ENCODE measurements at regions not wholly inside any gene's neighbourhood (a gene's known extent, or its start where the extent isn't known, plus 50 kb on each side); places are given as distances from the start of the nearest gene placed in this dataset.

DNA sequence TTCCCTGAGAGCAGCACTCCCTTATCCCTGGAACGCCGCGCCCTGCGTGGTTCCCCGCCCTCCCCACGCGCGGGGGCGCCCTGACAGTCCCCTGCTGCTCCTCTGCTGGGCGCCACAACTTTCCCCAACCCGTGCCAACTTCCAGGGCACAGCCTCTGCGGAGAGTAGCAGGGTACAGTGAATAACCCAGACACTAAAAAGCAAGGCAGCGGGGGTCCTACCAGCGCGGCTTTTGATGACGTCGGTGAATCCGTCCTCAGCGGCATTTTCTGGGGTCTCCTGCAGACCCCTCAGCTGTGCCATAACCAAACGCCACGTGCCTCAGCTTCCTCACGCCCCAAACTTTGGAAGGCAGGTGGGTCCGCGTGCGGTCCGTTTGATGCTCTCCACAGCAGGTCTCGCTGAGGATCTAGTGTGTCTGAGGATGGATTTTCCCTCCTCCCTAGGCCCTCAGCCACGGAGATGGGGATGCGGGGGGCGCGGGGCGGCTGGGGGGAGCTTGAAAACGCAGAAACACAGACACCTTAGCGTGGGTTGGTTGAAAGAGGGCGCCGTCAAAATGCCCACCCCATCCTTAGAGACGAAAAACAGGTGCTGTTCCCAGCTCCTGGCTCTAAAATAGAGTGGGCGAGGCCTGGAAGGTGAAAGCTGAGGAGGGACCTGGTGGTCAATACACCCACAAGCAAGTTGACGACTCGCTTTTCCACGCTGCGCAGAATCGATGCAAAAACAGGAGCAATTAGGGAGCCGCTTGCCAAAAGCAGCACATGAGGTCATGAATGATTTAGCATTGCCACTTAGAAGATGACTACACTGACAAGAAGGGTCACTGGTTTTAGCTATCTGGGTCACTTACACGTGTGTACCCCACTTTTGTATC, 405.6 kb downstream of the FAM47A start:
- no peak for DNase-seq (ENCODE audit: low read depth)

GRCh38 chrX:33725535-33726210, 406.4 kb downstream of the FAM47A start:
- peak; percentile 1 for DNase-seq (ENCODE audit: low read depth)

DNA sequence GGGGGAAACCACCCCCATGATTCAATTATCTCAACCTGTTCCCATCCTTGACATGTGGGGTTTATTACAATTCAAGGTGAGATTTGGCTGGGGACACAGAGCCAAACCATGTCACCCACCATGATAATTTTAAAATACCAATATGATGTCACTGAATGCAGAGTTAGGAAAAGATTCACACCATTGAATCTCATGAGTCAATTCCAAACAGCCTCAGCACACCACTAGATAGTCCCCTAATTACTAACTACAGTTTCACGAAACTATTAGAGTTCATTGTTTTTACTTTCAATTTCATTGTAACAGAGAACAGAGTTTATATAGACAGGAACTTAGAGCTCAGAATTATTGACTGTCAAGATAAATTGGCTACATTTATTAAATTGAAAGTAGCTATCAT, 410.2 kb downstream of the FAM47A start:
- DNase-seq (ENCODE audit: low read depth), result no peak

- DNase-seq (ENCODE audit: low read depth), result no peak
These were observed 446.0 kb downstream of the FAM47A start for GRCh38 chrX:33686105-33686504.
